DND-41 (cell line): ENCODE measurements at regions not wholly inside any gene's neighbourhood (a gene's known extent, or its start where the extent isn't known, plus 50 kb on each side); places are given as distances from the start of the nearest gene placed in this dataset.

Experiments used
- ATAC-seq: fragments of 200-7000 bp; cut with Tn5 transposase; 3 replicates; pipeline ENCODE4 v1.9.1; 2021; ENCODE audit warnings: low read depth; ENCODE audit not compliant: insufficient read depth
- DNase-seq: peaks from one replicate; pipeline ENCODE4 v3.0.0-alpha.2; 2020
- H2AFZ ChIP-seq: 2 replicates; pipeline ENCODE4 v1.6.0; 2012; ENCODE audit warnings: low read depth, low read length
- H3K27ac ChIP-seq: 2 replicates; pipeline ENCODE4 v1.5.1; 2012; ENCODE audit warnings: low read length, inconsistent platforms
- H3K27me3 ChIP-seq: fragments of 200-600 bp; sonication (generic); 2 replicates; pipeline ENCODE4 v1.6.0; 2012; ENCODE audit warnings: low read length, mild to moderate bottlenecking, inconsistent platforms; ENCODE audit not compliant: insufficient read depth, poor library complexity
- H3K36me3 ChIP-seq: 2 replicates; pipeline ENCODE4 v1.5.1; 2012; ENCODE audit warnings: low read length, inconsistent platforms; ENCODE audit not compliant: insufficient read depth
- H3K4me1 ChIP-seq: 2 replicates; pipeline ENCODE4 v1.5.1; 2012; ENCODE audit warnings: mild to moderate bottlenecking, low read length; ENCODE audit not compliant: insufficient read depth
- H3K4me2 ChIP-seq: 2 replicates; pipeline ENCODE4 v1.6.0; 2012; ENCODE audit warnings: mild to moderate bottlenecking, moderate library complexity, low read length, inconsistent platforms; ENCODE audit not compliant: insufficient read depth
- H3K4me3 ChIP-seq, 2 experiments: fragments of 200-600 bp in 1 of 2; shearing (Covaris generic) in 1 of 2; 2 replicates each; pipeline ENCODE4 v1.5.1; 2012 to 2016; ENCODE audit warnings: inconsistent platforms in 2 of 2, low read length in 2 of 2, mild to moderate bottlenecking in 2 of 2, low read depth in 1 of 2, moderate library complexity in 1 of 2
- H3K79me2 ChIP-seq: 2 replicates; pipeline ENCODE4 v1.6.0; 2012; ENCODE audit warnings: low read length, inconsistent platforms; ENCODE audit not compliant: insufficient read depth
- H3K9ac ChIP-seq: 2 replicates; pipeline ENCODE4 v1.6.0; 2012; ENCODE audit warnings: low read depth, mild to moderate bottlenecking, inconsistent platforms, low read length, moderate library complexity
- H3K9me3 ChIP-seq: 2 replicates; pipeline ENCODE4 v1.5.1; 2012; ENCODE audit warnings: low read length, moderate library complexity, mild to moderate bottlenecking, inconsistent platforms; ENCODE audit not compliant: insufficient read depth, severe bottlenecking
- H4K20me1 ChIP-seq: 2 replicates; pipeline ENCODE4 v1.6.0; 2012; ENCODE audit warnings: low read length; ENCODE audit not compliant: insufficient read depth
- CTCF ChIP-seq: IDR thresholded peaks from 2 replicates; pipeline ENCODE4 v1.5.1; 2012; ENCODE audit warnings: borderline replicate concordance, low read length, moderate library complexity, mild to moderate bottlenecking; ENCODE audit not compliant: poor library complexity, severe bottlenecking; ENCODE audit errors: extremely low read depth
- EZH2 ChIP-seq: IDR thresholded peaks from 3 replicates; pipeline ENCODE4 v1.6.1; 2012; ENCODE audit warnings: borderline replicate concordance, low read depth, mild to moderate bottlenecking, moderate library complexity, low read length, inconsistent platforms; ENCODE audit not compliant: severe bottlenecking

- TF ChIP-seq CTCF (no peak), EZH2 (no peak)
- no peaks in the 10 kb centered on the region for H4K20me1 ChIP-seq
Observed at GRCh38 chr9:29968831-29969230, 2395.6 kb upstream of the C9orf72 start.

GRCh38 chr9:29969408-29969807 is 2396.1 kb upstream of the C9orf72 start:
- H3K27ac ChIP-seq: no peak overlapping the region
- H4K20me1 ChIP-seq: no peaks in the 10 kb centered on the region
- no peak overlapping the region for H3K4me3 ChIP-seq
- no peak overlapping the region for H3K9ac ChIP-seq
- no peaks in the 10 kb centered on the region for H3K9me3 ChIP-seq
- no peaks in the 10 kb centered on the region for H3K27me3 ChIP-seq
- no peak overlapping the region for H2AFZ ChIP-seq
- no peaks in the 10 kb centered on the region for H3K79me2 ChIP-seq
- ATAC-seq (no peak), DNase-seq (no peak)
- H3K4me1 ChIP-seq: no peaks in the 10 kb centered on the region
- TF ChIP-seq EZH2 (no peak), CTCF (no peak)
- H3K36me3 ChIP-seq: no peaks in the 10 kb centered on the region
- H3K4me2 ChIP-seq: no peak overlapping the region

More at GRCh38 chr9:29968831-29969230, 2395.6 kb upstream of the C9orf72 start:
- Histone ChIP-seq H3K27me3 (no peaks in the 10 kb centered on the region), H3K36me3 (no peaks in the 10 kb centered on the region), H3K4me2 (no peak overlapping the region), H3K27ac (no peak overlapping the region), H3K9me3 (no peaks in the 10 kb centered on the region), H3K4me1 (no peaks in the 10 kb centered on the region), H3K79me2 (no peaks in the 10 kb centered on the region), H2AFZ (no peak overlapping the region), H3K9ac (no peak overlapping the region), H3K4me3 (no peak overlapping the region)
- DNase-seq (no peak), ATAC-seq (no peak)

GRCh38 chr9:29969856-29970647 is 2396.8 kb upstream of the C9orf72 start:
- no peak for ATAC-seq
- TF ChIP-seq CTCF (no peak), EZH2 (no peak)
- no peak overlapping the region for H3K27ac ChIP-seq
- H3K27me3 ChIP-seq: no peaks in the 10 kb centered on the region
- no peaks in the 10 kb centered on the region for H3K4me1 ChIP-seq
- no peak overlapping the region for H3K9ac ChIP-seq
- no peaks in the 10 kb centered on the region for H3K36me3 ChIP-seq
- H2AFZ ChIP-seq: no peak overlapping the region
- H3K4me2 ChIP-seq: no peak overlapping the region
- no peaks in the 10 kb centered on the region for H3K79me2 ChIP-seq
- no peak for DNase-seq
- H4K20me1 ChIP-seq: no peaks in the 10 kb centered on the region
- H3K9me3 ChIP-seq: no peaks in the 10 kb centered on the region
- H3K4me3 ChIP-seq: no peak overlapping the region

- no peaks in the 10 kb centered on the region for H4K20me1 ChIP-seq
- H3K4me2 ChIP-seq: no peak overlapping the region
- no peaks in the 10 kb centered on the region for H3K27me3 ChIP-seq
- no peaks in the 10 kb centered on the region for H3K36me3 ChIP-seq
- no peak overlapping the region for H3K9ac ChIP-seq
- H3K4me3 ChIP-seq: no peak overlapping the region
- DNase-seq (no peak), ATAC-seq (no peak)
- no peak overlapping the region for H2AFZ ChIP-seq
- TF ChIP-seq CTCF (no peak), EZH2 (no peak)
- no peaks in the 10 kb centered on the region for H3K9me3 ChIP-seq
- no peaks in the 10 kb centered on the region for H3K79me2 ChIP-seq
- no peak overlapping the region for H3K27ac ChIP-seq
- no peaks in the 10 kb centered on the region for H3K4me1 ChIP-seq
Observed at GRCh38 chr9:29974197-29974596, 2400.9 kb upstream of the C9orf72 start.
